ENCODE measurements at regions not wholly inside any gene's neighbourhood (a gene's known extent, or its start where the extent isn't known, plus 50 kb on each side); places are given as distances from the start of the nearest gene placed in this dataset.
A peak's percentile ranks its signal among the peaks of the same experiment; 100 is the strongest.

GRCh38 chr4:27239641-27240040 is 379.0 kb downstream of the STIM2 start:
- no peak for FAIRE-seq

GRCh38 chr4:27242217-27242616 is 381.6 kb downstream of the STIM2 start:
- DNase-seq (no peak), FAIRE-seq (peak; percentile 79)

More at GRCh38 chr4:27239641-27240040, 379.0 kb downstream of the STIM2 start:
- Histone ChIP-seq H3K9ac (ENCODE audit: low read length in 3 of 3) (no peak overlapping the region), H3K9me3 (ENCODE audit: control insufficient read depth in 2 of 3, insufficient read depth in 1 of 3, low read length in 3 of 3) (no peaks in the 10 kb centered on the region), H3K27me3 (ENCODE audit: control insufficient read depth, insufficient read depth, low read length) (no peaks in the 10 kb centered on the region), H3K4me3 (ENCODE audit: low read length in 3 of 3) (no peak overlapping the region), H3K4me1 (ENCODE audit: control insufficient read depth in 2 of 3, insufficient read depth in 2 of 3, low read depth in 1 of 3, low read length in 3 of 3) (no peaks in the 10 kb centered on the region), H3K27ac (ENCODE audit: low read depth in 2 of 2, low read length in 2 of 2) (no peak overlapping the region), H3K36me3 (ENCODE audit: control insufficient read depth in 2 of 3, insufficient read depth in 3 of 3, low read length in 3 of 3) (no peaks in the 10 kb centered on the region)
- no peak for DNase-seq
- intact Hi-C loops (cut with DNase I), result no loop called here
- no peak for TF ChIP-seq CTCF (IDR thresholded peaks at IDR 0.05; ENCODE audit: borderline replicate concordance, extremely low read depth, insufficient read depth)

GRCh38 chr4:27245216-27245615 is 384.6 kb downstream of the STIM2 start:
- DNase-seq (no peak), FAIRE-seq (no peak)
- intact Hi-C loops (cut with DNase I), result no loop called here
- H3K9ac ChIP-seq (ENCODE audit: low read length in 3 of 3), result no peak overlapping the region
- no peaks in the 10 kb centered on the region for H3K36me3 ChIP-seq (ENCODE audit: control insufficient read depth in 2 of 3, insufficient read depth in 3 of 3, low read length in 3 of 3)
- TF ChIP-seq CTCF (IDR thresholded peaks at IDR 0.05; ENCODE audit: borderline replicate concordance, extremely low read depth, insufficient read depth), result no peak
- no peaks in the 10 kb centered on the region for H3K9me3 ChIP-seq (ENCODE audit: control insufficient read depth in 2 of 3, insufficient read depth in 1 of 3, low read length in 3 of 3)
- no peaks in the 10 kb centered on the region for H3K4me1 ChIP-seq (ENCODE audit: control insufficient read depth in 2 of 3, insufficient read depth in 2 of 3, low read depth in 1 of 3, low read length in 3 of 3)
- H3K27ac ChIP-seq (ENCODE audit: low read depth in 2 of 2, low read length in 2 of 2), result no peak overlapping the region
- no peak overlapping the region for H3K4me3 ChIP-seq (ENCODE audit: low read length in 3 of 3)
- no peaks in the 10 kb centered on the region for H3K27me3 ChIP-seq (ENCODE audit: control insufficient read depth, insufficient read depth, low read length)

More at GRCh38 chr4:27242217-27242616, 381.6 kb downstream of the STIM2 start:
- Histone ChIP-seq H3K27ac (ENCODE audit: low read depth in 2 of 2, low read length in 2 of 2) (no peak overlapping the region), H3K27me3 (ENCODE audit: control insufficient read depth, insufficient read depth, low read length) (no peaks in the 10 kb centered on the region), H3K9me3 (ENCODE audit: control insufficient read depth in 2 of 3, insufficient read depth in 1 of 3, low read length in 3 of 3) (no peaks in the 10 kb centered on the region), H3K4me3 (ENCODE audit: low read length in 3 of 3) (no peak overlapping the region), H3K4me1 (ENCODE audit: control insufficient read depth in 2 of 3, insufficient read depth in 2 of 3, low read depth in 1 of 3, low read length in 3 of 3) (no peaks in the 10 kb centered on the region), H3K36me3 (ENCODE audit: control insufficient read depth in 2 of 3, insufficient read depth in 3 of 3, low read length in 3 of 3) (no peaks in the 10 kb centered on the region), H3K9ac (ENCODE audit: low read length in 3 of 3) (no peak overlapping the region)
- no peak for TF ChIP-seq CTCF (IDR thresholded peaks at IDR 0.05; ENCODE audit: borderline replicate concordance, extremely low read depth, insufficient read depth)
- intact Hi-C loops (cut with DNase I), result no loop called here

- H3K27me3 ChIP-seq (ENCODE audit: control insufficient read depth, insufficient read depth, low read length), result no peaks in the 10 kb centered on the region
- DNase-seq (no peak), FAIRE-seq (no peak)
- no peak overlapping the region for H3K9ac ChIP-seq (ENCODE audit: low read length in 3 of 3)
- H3K9me3 ChIP-seq (ENCODE audit: control insufficient read depth in 2 of 3, insufficient read depth in 1 of 3, low read length in 3 of 3), result no peaks in the 10 kb centered on the region
- H3K27ac ChIP-seq (ENCODE audit: low read depth in 2 of 2, low read length in 2 of 2), result no peak overlapping the region
- no peak overlapping the region for H3K4me3 ChIP-seq (ENCODE audit: low read length in 3 of 3)
- intact Hi-C loops (cut with DNase I), result no loop called here
- H3K36me3 ChIP-seq (ENCODE audit: control insufficient read depth in 2 of 3, insufficient read depth in 3 of 3, low read length in 3 of 3), result no peaks in the 10 kb centered on the region
- H3K4me1 ChIP-seq (ENCODE audit: control insufficient read depth in 2 of 3, insufficient read depth in 2 of 3, low read depth in 1 of 3, low read length in 3 of 3), result no peaks in the 10 kb centered on the region
- TF ChIP-seq CTCF (IDR thresholded peaks at IDR 0.05; ENCODE audit: borderline replicate concordance, extremely low read depth, insufficient read depth), result no peak
Measured at GRCh38 chr4:27248829-27249228, 388.2 kb downstream of the STIM2 start.
